ENCODE measurements at regions not wholly inside any gene's neighbourhood (a gene's known extent, or its start where the extent isn't known, plus 50 kb on each side); places are given as distances from the start of the nearest gene placed in this dataset.

DNA sequence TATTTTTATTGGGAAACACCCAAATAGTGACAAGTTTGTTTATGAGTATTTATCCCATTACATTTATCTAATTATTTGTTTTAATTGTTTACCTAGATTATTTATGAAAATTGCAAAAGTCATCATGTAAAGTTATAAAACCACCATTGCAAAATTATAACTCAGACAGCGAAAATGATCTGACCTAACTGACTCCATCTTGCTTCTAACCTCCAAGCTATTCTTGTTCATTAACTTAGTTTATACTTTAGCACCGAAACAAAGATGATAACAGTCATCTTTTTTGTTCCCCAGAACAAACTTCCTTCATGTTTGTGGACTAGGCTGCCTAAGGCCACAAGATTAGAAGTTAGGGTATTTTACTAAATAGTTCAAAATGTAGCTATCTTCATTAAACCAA, 190.8 kb downstream of the FASLG start:
- dilution Hi-C loops (cut with MboI; ENCODE audit: extremely low pct_ligation_motif_present, low sequenced_read_pairs), result no loop called here
- Histone ChIP-seq H2AFZ (ENCODE audit: control insufficient read depth, low read length) (no peak overlapping the region), H4K20me1 (ENCODE audit: control insufficient read depth, extremely low read depth, insufficient read depth, low read length) (no peaks in the 10 kb centered on the region), H3K9me3 (ENCODE audit: control insufficient read depth, low read depth, low read length) (no peaks in the 10 kb centered on the region), H3K4me2 (ENCODE audit: control insufficient read depth, extremely low read depth, insufficient read depth, low read depth, low read length) (no peak overlapping the region), H3K36me3 (ENCODE audit: control insufficient read depth in 2 of 2, extremely low read depth in 1 of 2, insufficient read depth in 2 of 2, low read length in 2 of 2) (no peaks in the 10 kb centered on the region), H3K9me1 (ENCODE audit: control insufficient read depth, extremely low read depth, insufficient read depth, low read length) (no peaks in the 10 kb centered on the region), H3K27me3 (ENCODE audit: control insufficient read depth, extremely low read depth, insufficient read depth, low read length) (no peaks in the 10 kb centered on the region), H3K9ac (ENCODE audit: control insufficient read depth, extremely low read depth, insufficient read depth, low read length) (no peak overlapping the region), H3K79me2 (ENCODE audit: control insufficient read depth, insufficient read depth, low read length) (no peaks in the 10 kb centered on the region), H3K4me1 (ENCODE audit: control insufficient read depth, extremely low read depth, insufficient read depth, low read length) (peaks cover 3% of the 10 kb centered on the region), H3K27ac (ENCODE audit: control insufficient read depth, insufficient read depth, low read length) (no peak overlapping the region), H3K4me3 (ENCODE audit: control insufficient read depth in 2 of 3, extremely low read depth in 1 of 3, insufficient read depth in 2 of 3, low read depth in 1 of 3, low read length in 3 of 3) (no peak overlapping the region)
- TF ChIP-seq EZH2 (IDR thresholded peaks at IDR 0.05; ENCODE audit: low read length), result no peak
- TF ChIP-seq, protein P1, sequence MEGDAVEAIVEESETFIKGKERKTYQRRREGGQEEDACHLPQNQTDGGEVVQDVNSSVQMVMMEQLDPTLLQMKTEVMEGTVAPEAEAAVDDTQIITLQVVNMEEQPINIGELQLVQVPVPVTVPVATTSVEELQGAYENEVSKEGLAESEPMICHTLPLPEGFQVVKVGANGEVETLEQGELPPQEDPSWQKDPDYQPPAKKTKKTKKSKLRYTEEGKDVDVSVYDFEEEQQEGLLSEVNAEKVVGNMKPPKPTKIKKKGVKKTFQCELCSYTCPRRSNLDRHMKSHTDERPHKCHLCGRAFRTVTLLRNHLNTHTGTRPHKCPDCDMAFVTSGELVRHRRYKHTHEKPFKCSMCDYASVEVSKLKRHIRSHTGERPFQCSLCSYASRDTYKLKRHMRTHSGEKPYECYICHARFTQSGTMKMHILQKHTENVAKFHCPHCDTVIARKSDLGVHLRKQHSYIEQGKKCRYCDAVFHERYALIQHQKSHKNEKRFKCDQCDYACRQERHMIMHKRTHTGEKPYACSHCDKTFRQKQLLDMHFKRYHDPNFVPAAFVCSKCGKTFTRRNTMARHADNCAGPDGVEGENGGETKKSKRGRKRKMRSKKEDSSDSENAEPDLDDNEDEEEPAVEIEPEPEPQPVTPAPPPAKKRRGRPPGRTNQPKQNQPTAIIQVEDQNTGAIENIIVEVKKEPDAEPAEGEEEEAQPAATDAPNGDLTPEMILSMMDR (optimal IDR thresholded peaks at IDR 0.05 in 1 of 3, IDR thresholded peaks at IDR 0.05 in 1 of 3, conservative IDR thresholded peaks at IDR 0.05 in 1 of 3; ENCODE audit: extremely low read depth in 1 of 3, insufficient read depth in 2 of 3, low read length in 3 of 3), result no peak
- DNase-seq (ENCODE audit: low read depth, low spot score), result no peak
- FAIRE-seq, result no peak

- DNase-seq (ENCODE audit: low read depth, low spot score) (no peak), FAIRE-seq (no peak)
- no peaks in the 10 kb centered on the region for H3K79me2 ChIP-seq (ENCODE audit: control insufficient read depth, insufficient read depth, low read length)
- no peaks in the 10 kb centered on the region for H3K27me3 ChIP-seq (ENCODE audit: control insufficient read depth, extremely low read depth, insufficient read depth, low read length)
- dilution Hi-C loops (cut with MboI; ENCODE audit: extremely low pct_ligation_motif_present, low sequenced_read_pairs), result no loop called here
- no peak overlapping the region for H3K27ac ChIP-seq (ENCODE audit: control insufficient read depth, insufficient read depth, low read length)
- H3K4me1 ChIP-seq (ENCODE audit: control insufficient read depth, extremely low read depth, insufficient read depth, low read length), result peaks cover 3% of the 10 kb centered on the region
- H3K4me2 ChIP-seq (ENCODE audit: control insufficient read depth, extremely low read depth, insufficient read depth, low read depth, low read length), result no peak overlapping the region
- no peak overlapping the region for H3K4me3 ChIP-seq (ENCODE audit: control insufficient read depth in 2 of 3, extremely low read depth in 1 of 3, insufficient read depth in 2 of 3, low read depth in 1 of 3, low read length in 3 of 3)
- no peak overlapping the region for H3K9ac ChIP-seq (ENCODE audit: control insufficient read depth, extremely low read depth, insufficient read depth, low read length)
- H3K9me3 ChIP-seq (ENCODE audit: control insufficient read depth, low read depth, low read length), result no peaks in the 10 kb centered on the region
- H3K36me3 ChIP-seq (ENCODE audit: control insufficient read depth in 2 of 2, extremely low read depth in 1 of 2, insufficient read depth in 2 of 2, low read length in 2 of 2), result no peaks in the 10 kb centered on the region
- TF ChIP-seq EZH2 (IDR thresholded peaks at IDR 0.05; ENCODE audit: low read length), result no peak
- TF ChIP-seq, protein P1 (optimal IDR thresholded peaks at IDR 0.05 in 1 of 3, IDR thresholded peaks at IDR 0.05 in 1 of 3, conservative IDR thresholded peaks at IDR 0.05 in 1 of 3; ENCODE audit: extremely low read depth in 1 of 3, insufficient read depth in 2 of 3, low read length in 3 of 3), result no peak
- no peaks in the 10 kb centered on the region for H4K20me1 ChIP-seq (ENCODE audit: control insufficient read depth, extremely low read depth, insufficient read depth, low read length)
- H2AFZ ChIP-seq (ENCODE audit: control insufficient read depth, low read length), result no peak overlapping the region
- no peaks in the 10 kb centered on the region for H3K9me1 ChIP-seq (ENCODE audit: control insufficient read depth, extremely low read depth, insufficient read depth, low read length)
Measured at GRCh38 chr1:172851077-172851476, 192.2 kb downstream of the FASLG start.
